ENCODE measurements at regions not wholly inside any gene's neighbourhood (a gene's known extent, or its start where the extent isn't known, plus 50 kb on each side); places are given as distances from the start of the nearest gene placed in this dataset.

GRCh38 chr11:119846374-119846773 is 117.4 kb upstream of the NECTIN1 start:
- no peak for DNase-seq

GRCh38 chr11:119845756-119846155 is 116.8 kb upstream of the NECTIN1 start:
- DNase-seq: no peak

GRCh38 chr11:119845305-119845704 is 116.3 kb upstream of the NECTIN1 start:
- DNase-seq: no peak

GRCh38 chr11:119844808-119845207 is 115.8 kb upstream of the NECTIN1 start:
- DNase-seq: no peak

GRCh38 chr11:119843877-119844276 is 114.9 kb upstream of the NECTIN1 start:
- no peak for DNase-seq

GRCh38 chr11:119842731-119843130 is 113.7 kb upstream of the NECTIN1 start:
- DNase-seq: no peak

GRCh38 chr11:119839476-119840133 is 110.6 kb upstream of the NECTIN1 start:
- no peak for DNase-seq

GRCh38 chr11:119835753-119836152 is 106.8 kb upstream of the NECTIN1 start:
- DNase-seq: no peak

GRCh38 chr11:119832202-119832935 is 103.4 kb upstream of the NECTIN1 start:
- no peak for DNase-seq

- no peak for DNase-seq
Measured at GRCh38 chr11:119831011-119831410, 102.0 kb upstream of the NECTIN1 start.

- DNase-seq: no peak
Measured at GRCh38 chr11:119830400-119830799, 101.4 kb upstream of the NECTIN1 start.

- no peak for DNase-seq
Measured at GRCh38 chr11:119829402-119829801, 100.4 kb upstream of the NECTIN1 start.

GRCh38 chr11:119828819-119829218 is 99.8 kb upstream of the NECTIN1 start:
- no peak for DNase-seq

- no peak for DNase-seq
Measured at GRCh38 chr11:119828006-119828405, 99.0 kb upstream of the NECTIN1 start.

- DNase-seq: no peak
Measured at GRCh38 chr11:119827113-119827512, 98.1 kb upstream of the NECTIN1 start.

GRCh38 chr11:119823077-119823476 is 94.1 kb upstream of the NECTIN1 start:
- DNase-seq: no peak

GRCh38 chr11:119816660-119817059 is 87.7 kb upstream of the NECTIN1 start:
- peak; percentile 48 for DNase-seq

GRCh38 chr11:119814766-119815165 is 85.8 kb upstream of the NECTIN1 start:
- DNase-seq: no peak

GRCh38 chr11:119810478-119811232 is 81.7 kb upstream of the NECTIN1 start:
- peak; percentile 18 for DNase-seq

GRCh38 chr11:119809346-119809745 is 80.3 kb upstream of the NECTIN1 start:
- DNase-seq: no peak

- DNase-seq: no peak
Measured at GRCh38 chr11:119808407-119809185, 79.6 kb upstream of the NECTIN1 start.

- no peak for DNase-seq
Measured at GRCh38 chr11:119807841-119808240, 78.8 kb upstream of the NECTIN1 start.

GRCh38 chr11:119807402-119807801 is 78.4 kb upstream of the NECTIN1 start:
- no peak for DNase-seq
